Stomach smooth muscle (tissue), 2 donors: ENCODE measurements at regions not wholly inside any gene's neighbourhood (a gene's known extent, or its start where the extent isn't known, plus 50 kb on each side); places are given as distances from the start of the nearest gene placed in this dataset.

Experiments
- H3K27ac ChIP-seq: one replicate; pipeline ENCODE4 v1.7.0; 2013; ENCODE audit warnings: mild to moderate bottlenecking, low read length, inconsistent platforms
- H3K27me3 ChIP-seq, 2 donors: one replicate each; pipeline ENCODE4 v1.7.0; 2013; ENCODE audit warnings: low read length in 2 of 2; ENCODE audit not compliant: insufficient read depth in 2 of 2, control insufficient read depth in 1 of 2
- H3K36me3 ChIP-seq, 2 donors: one replicate each; pipeline ENCODE4 v1.7.0; 2013; ENCODE audit warnings: low read length in 2 of 2; ENCODE audit not compliant: control insufficient read depth in 2 of 2, insufficient read depth in 2 of 2
- H3K4me1 ChIP-seq: one replicate; pipeline ENCODE4 v1.7.0; 2013; ENCODE audit warnings: low read length; ENCODE audit not compliant: control insufficient read depth, insufficient read depth
- H3K4me3 ChIP-seq, 2 donors: one replicate each; pipeline ENCODE4 v1.7.0; 2013; ENCODE audit warnings: low read length in 2 of 2
- H3K9ac ChIP-seq, 2 donors: one replicate each; pipeline ENCODE4 v1.7.0; 2013; ENCODE audit warnings: low read length in 2 of 2, mild to moderate bottlenecking in 1 of 2
- H3K9me3 ChIP-seq, 2 donors: one replicate each; pipeline ENCODE4 v1.7.0; 2013; ENCODE audit warnings: low read length in 2 of 2; ENCODE audit not compliant: control insufficient read depth in 2 of 2
- donor health status: healthy.
- donor health status: Pancreatic carcinoma.

DNA sequence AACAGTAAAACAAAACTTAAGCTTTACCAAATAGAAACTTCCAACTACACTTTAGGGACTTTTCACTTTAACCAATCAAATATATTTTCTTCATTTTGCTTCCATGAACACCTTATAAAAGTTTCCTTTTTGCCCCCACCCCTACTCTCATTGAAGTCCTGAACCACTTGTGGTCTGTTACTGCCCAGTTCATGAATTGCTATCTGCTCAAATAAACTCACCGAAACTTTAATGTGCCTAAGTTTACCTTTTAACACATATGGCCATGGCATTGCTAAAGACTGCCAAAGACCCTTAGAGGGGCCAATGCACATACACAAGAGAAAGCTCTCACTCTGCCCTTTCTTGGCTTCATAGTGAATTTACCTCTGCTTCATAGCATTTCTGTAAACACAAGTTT, 195.3 kb downstream of the RND3 start:
- Histone ChIP-seq H3K27ac (no peak overlapping the region), H3K36me3 (no peaks in the 10 kb centered on the region), H3K9me3 (no peaks in the 10 kb centered on the region), H3K9ac (no peak overlapping the region), H3K27me3 (no peaks in the 10 kb centered on the region), H3K4me1 (no peaks in the 10 kb centered on the region), H3K4me3 (no peak overlapping the region)

- no peak overlapping the region for H3K4me3 ChIP-seq
- no peak overlapping the region for H3K27ac ChIP-seq
- H3K36me3 ChIP-seq, result no peaks in the 10 kb centered on the region
- H3K4me1 ChIP-seq, result no peaks in the 10 kb centered on the region
- no peaks in the 10 kb centered on the region for H3K27me3 ChIP-seq
- H3K9ac ChIP-seq, result no peak overlapping the region
- no peaks in the 10 kb centered on the region for H3K9me3 ChIP-seq
Measured at GRCh38 chr2:150286730-150287362, 200.6 kb downstream of the RND3 start.

DNA sequence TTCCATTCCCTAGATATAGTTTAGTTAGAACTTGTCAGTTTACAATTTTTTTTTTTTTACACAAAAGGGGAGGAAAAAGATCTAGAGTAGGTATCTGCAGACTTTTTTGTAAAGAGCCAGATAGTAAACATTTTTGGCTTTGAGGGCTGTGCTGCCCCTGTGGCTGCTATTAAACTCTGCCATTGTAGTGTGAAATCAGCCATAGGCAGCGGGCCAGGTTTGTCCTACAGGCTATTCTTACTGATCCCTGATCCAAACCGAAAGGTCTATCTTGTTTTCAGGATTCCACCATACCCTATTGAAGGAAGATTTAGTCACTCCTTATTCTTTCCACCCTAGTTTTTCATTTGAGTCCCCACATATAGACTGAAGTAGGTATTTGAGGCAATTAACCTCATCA, 203.4 kb downstream of the RND3 start:
- Histone ChIP-seq H3K4me3 (no peak overlapping the region), H3K27ac (no peak overlapping the region), H3K36me3 (no peaks in the 10 kb centered on the region), H3K9me3 (peaks cover 0 to under 1% of the 10 kb centered on the region in 2 donors), H3K9ac (no peak overlapping the region), H3K27me3 (no peaks in the 10 kb centered on the region), H3K4me1 (no peaks in the 10 kb centered on the region)

GRCh38 chr2:150282771-150283371, 204.6 kb downstream of the RND3 start:
- no peak overlapping the region for H3K9ac ChIP-seq
- no peak overlapping the region for H3K27ac ChIP-seq
- peaks cover 0 to 3% of the 10 kb centered on the region in 2 donors for H3K9me3 ChIP-seq
- no peaks in the 10 kb centered on the region for H3K36me3 ChIP-seq
- H3K4me3 ChIP-seq, result no peak overlapping the region
- no peaks in the 10 kb centered on the region for H3K4me1 ChIP-seq
- H3K27me3 ChIP-seq, result no peaks in the 10 kb centered on the region

GRCh38 chr2:150282357-150282756, 205.1 kb downstream of the RND3 start:
- Histone ChIP-seq H3K36me3 (no peaks in the 10 kb centered on the region), H3K27ac (no peak overlapping the region), H3K4me3 (no peak overlapping the region), H3K9ac (no peak overlapping the region), H3K27me3 (no peaks in the 10 kb centered on the region), H3K4me1 (no peaks in the 10 kb centered on the region), H3K9me3 (peaks cover 0 to 3% of the 10 kb centered on the region in 2 donors)

DNA sequence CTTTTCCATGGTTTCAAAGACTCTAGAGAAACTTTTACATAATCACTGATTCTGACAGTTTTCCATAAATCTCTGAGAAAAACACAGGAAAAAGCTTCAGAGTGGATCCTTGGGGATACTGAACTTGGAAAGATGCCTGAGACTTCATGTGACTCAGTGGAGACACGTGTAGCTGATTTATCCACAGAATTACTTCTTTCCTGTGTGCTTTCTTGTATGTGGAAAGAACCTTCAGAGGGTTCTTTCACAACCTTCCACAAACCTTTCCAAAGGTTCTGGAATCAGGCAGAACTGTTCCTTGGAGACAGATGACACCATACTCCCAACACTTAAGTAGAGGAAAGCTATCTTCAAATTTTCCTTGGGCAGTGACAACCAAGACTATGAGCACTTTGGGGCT, 207.2 kb downstream of the RND3 start:
- no peak overlapping the region for H3K27ac ChIP-seq
- no peaks in the 10 kb centered on the region for H3K4me1 ChIP-seq
- H3K4me3 ChIP-seq, result no peak overlapping the region
- H3K27me3 ChIP-seq, result no peaks in the 10 kb centered on the region
- H3K36me3 ChIP-seq, result no peaks in the 10 kb centered on the region
- no peak overlapping the region for H3K9ac ChIP-seq
- peaks cover 0 to 6% of the 10 kb centered on the region in 2 donors for H3K9me3 ChIP-seq

DNA sequence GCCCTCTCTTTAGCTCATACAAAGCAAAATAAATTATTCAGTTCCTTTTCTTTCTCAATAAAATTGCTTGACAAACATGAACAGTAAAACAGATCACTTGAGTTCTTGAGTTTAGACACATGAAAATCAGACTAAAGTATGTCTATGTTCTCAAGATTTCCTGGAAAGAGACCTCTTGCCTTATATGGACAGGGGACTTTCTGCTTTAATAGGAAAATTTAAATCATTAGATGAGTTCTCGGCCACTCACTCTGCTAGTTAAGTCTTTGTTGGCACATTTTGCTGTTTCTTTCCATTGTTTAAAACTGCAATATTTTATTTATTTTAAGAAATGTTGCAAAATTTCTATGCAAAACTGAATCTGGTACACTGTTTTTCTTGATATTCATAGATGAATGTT, 207.8 kb downstream of the RND3 start:
- no peaks in the 10 kb centered on the region for H3K36me3 ChIP-seq
- H3K27me3 ChIP-seq, result no peaks in the 10 kb centered on the region
- no peak overlapping the region for H3K9ac ChIP-seq
- no peaks in the 10 kb centered on the region for H3K4me1 ChIP-seq
- no peak overlapping the region for H3K4me3 ChIP-seq
- no peak overlapping the region for H3K27ac ChIP-seq
- H3K9me3 ChIP-seq, result peaks cover 0 to 6% of the 10 kb centered on the region in 2 donors

DNA sequence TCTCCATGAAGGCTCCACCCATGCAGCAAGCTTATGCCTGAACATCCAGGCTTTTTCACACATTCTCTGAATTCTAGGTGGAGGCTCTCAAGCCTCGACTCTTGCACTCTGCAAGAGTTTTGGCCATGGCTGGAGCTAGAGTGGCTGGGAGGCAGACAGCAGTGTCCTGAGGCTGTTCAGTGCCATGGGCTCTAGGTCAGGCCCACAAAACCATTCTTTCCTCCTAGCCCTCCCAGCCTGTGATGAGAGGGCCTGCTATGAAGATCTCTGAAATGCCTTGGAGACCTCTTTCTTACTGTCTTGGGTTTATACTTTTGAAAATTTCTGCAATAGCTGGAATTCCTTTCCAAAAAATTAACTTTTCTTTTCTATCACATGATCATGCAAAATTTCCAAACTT, 210.7 kb downstream of the RND3 start:
- H3K9ac ChIP-seq, result no peak overlapping the region
- no peak overlapping the region for H3K27ac ChIP-seq
- H3K4me3 ChIP-seq, result no peak overlapping the region
- H3K27me3 ChIP-seq, result no peaks in the 10 kb centered on the region
- H3K36me3 ChIP-seq, result no peaks in the 10 kb centered on the region
- no peaks in the 10 kb centered on the region for H3K4me1 ChIP-seq
- H3K9me3 ChIP-seq, result peaks cover 0 to 6% of the 10 kb centered on the region in 2 donors

- Histone ChIP-seq H3K27me3 (no peaks in the 10 kb centered on the region), H3K4me1 (no peaks in the 10 kb centered on the region), H3K9me3 (peaks cover 0 to 6% of the 10 kb centered on the region in 2 donors), H3K9ac (no peak overlapping the region), H3K27ac (no peak overlapping the region), H3K4me3 (no peak overlapping the region), H3K36me3 (no peaks in the 10 kb centered on the region)
Measured at GRCh38 chr2:150274108-150274507, 213.4 kb downstream of the RND3 start.

- Histone ChIP-seq H3K4me1 (no peaks in the 10 kb centered on the region), H3K4me3 (no peak overlapping the region), H3K27me3 (no peaks in the 10 kb centered on the region), H3K27ac (no peak overlapping the region), H3K36me3 (no peaks in the 10 kb centered on the region), H3K9me3 (peaks cover 0 to 3% of the 10 kb centered on the region in 2 donors), H3K9ac (no peak overlapping the region)
Measured at GRCh38 chr2:150271952-150272802, 215.3 kb downstream of the RND3 start.
